Nephron (organoid): ENCODE measurements at regions not wholly inside any gene's neighbourhood (a gene's known extent, or its start where the extent isn't known, plus 50 kb on each side); places are given as distances from the start of the nearest gene placed in this dataset.

Source experiments
- H3K27ac Mint-ChIP-seq, 3 experiments: 2 replicates each; pipeline ENCODE4 v1.8.0; 2020; ENCODE audit warnings: mixed read lengths in 3 of 3, mild to moderate bottlenecking in 2 of 3, moderate library complexity in 1 of 3
- H3K27me3 Mint-ChIP-seq: 2 replicates; pipeline ENCODE4 v1.8.0; 2021; ENCODE audit warnings: low read depth, mild to moderate bottlenecking, moderate library complexity, mixed read lengths
- H3K36me3 Mint-ChIP-seq: 2 replicates; pipeline ENCODE4 v1.8.0; 2020; ENCODE audit warnings: low read depth, mixed read lengths
- H3K4me1 Mint-ChIP-seq: 2 replicates; pipeline ENCODE4 v1.8.0; 2020; ENCODE audit warnings: mixed read lengths
- H3K4me3 Mint-ChIP-seq, 3 experiments: 2 replicates each; pipeline ENCODE4 v1.8.0; 2020; ENCODE audit warnings: mild to moderate bottlenecking in 3 of 3, mixed read lengths in 3 of 3, moderate library complexity in 2 of 3
- H3K9me3 Mint-ChIP-seq: 2 replicates; pipeline ENCODE4 v1.8.0; 2020; ENCODE audit warnings: mixed read lengths
- TF ChIP-seq, protein P1 (sequence below), 3 experiments: fragments of 200-600 bp; sonication (generic); IDR thresholded peaks; one replicate each; pipeline ENCODE4 v1.5.0; 2021; ENCODE audit warnings: antibody characterized with exemption in 3 of 3; ENCODE audit not compliant: unreplicated experiment in 3 of 3

DNA sequence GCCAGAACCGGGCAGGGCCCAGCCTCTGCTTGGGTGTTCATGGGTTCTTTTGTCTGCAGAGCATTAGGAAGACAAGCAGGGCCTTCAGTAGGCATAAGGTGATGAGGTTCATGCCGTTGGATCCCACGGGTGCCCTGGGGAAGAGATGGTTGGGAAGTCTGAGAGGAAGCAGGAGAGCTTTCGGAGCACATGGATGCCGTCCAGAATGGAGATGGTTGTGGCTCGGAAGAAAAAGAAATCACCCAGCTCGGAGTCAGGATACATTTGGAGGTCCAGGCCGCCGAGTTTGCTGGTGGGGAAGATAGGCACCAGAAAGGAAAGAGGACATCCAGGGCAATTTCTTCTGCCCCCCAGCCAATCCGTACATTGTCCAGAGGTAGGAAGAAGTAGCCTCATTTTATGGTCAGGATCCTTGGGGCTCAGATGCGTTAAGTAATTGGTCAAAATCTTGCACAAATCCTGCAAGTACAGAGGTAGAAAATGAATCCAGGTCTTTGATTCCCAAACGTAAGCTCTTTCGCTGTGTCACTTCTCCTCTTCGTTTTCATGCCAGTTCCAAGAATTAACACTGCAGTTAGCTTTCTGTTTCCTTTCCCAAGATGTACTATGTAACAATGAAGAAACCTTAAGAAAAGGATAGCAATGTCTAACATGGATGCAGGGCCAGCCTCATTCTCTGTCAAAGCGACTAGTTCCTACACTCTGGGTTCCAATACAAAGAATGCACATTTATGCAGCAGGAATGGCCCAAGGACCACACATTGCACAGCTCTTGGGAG, 147.8 kb upstream of the KLF6 start:
- TF ChIP-seq, protein P1, sequence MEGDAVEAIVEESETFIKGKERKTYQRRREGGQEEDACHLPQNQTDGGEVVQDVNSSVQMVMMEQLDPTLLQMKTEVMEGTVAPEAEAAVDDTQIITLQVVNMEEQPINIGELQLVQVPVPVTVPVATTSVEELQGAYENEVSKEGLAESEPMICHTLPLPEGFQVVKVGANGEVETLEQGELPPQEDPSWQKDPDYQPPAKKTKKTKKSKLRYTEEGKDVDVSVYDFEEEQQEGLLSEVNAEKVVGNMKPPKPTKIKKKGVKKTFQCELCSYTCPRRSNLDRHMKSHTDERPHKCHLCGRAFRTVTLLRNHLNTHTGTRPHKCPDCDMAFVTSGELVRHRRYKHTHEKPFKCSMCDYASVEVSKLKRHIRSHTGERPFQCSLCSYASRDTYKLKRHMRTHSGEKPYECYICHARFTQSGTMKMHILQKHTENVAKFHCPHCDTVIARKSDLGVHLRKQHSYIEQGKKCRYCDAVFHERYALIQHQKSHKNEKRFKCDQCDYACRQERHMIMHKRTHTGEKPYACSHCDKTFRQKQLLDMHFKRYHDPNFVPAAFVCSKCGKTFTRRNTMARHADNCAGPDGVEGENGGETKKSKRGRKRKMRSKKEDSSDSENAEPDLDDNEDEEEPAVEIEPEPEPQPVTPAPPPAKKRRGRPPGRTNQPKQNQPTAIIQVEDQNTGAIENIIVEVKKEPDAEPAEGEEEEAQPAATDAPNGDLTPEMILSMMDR (IDR thresholded peaks at IDR 0.05; ENCODE audit: unreplicated experiment in 3 of 3), result no peak
- Mint-ChIP-seq H3K27me3 (peaks cover 10% of the 10 kb centered on the region), H3K27ac (no peak overlapping the region), H3K36me3 (no peaks in the 10 kb centered on the region), H3K9me3 (no peaks in the 10 kb centered on the region), H3K4me3 (no peak overlapping the region), H3K4me1 (peaks cover 27% of the 10 kb centered on the region)

DNA sequence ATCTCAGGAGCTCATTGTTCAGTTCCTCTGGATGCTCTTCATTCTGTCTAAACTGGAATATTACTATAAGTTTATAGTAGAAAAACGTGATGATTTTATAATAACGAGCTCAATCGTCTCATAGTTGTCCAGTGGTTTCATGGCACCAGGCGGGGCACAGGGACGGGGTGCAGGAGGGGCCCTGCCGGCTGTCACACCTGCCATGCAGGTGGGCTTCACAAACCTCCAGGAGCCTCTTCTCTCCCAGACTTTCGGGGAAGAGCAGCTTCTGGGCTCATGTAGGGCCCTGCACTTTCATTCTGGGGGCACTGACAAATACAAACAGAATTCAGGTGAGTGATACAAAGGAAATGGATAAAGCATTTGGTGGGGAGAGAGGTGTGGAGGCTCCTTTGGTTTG, 146.9 kb upstream of the KLF6 start:
- no peak overlapping the region for H3K4me3 Mint-ChIP-seq
- H3K9me3 Mint-ChIP-seq, result no peaks in the 10 kb centered on the region
- H3K4me1 Mint-ChIP-seq, result peaks cover 21% of the 10 kb centered on the region
- no peaks in the 10 kb centered on the region for H3K36me3 Mint-ChIP-seq
- TF ChIP-seq, protein P1 (IDR thresholded peaks at IDR 0.05; ENCODE audit: unreplicated experiment in 3 of 3), result no peak
- H3K27me3 Mint-ChIP-seq, result peaks cover 6% of the 10 kb centered on the region
- peak overlapping the region in 2 of 3 experiments; percentile 15 to 26 for H3K27ac Mint-ChIP-seq

DNA sequence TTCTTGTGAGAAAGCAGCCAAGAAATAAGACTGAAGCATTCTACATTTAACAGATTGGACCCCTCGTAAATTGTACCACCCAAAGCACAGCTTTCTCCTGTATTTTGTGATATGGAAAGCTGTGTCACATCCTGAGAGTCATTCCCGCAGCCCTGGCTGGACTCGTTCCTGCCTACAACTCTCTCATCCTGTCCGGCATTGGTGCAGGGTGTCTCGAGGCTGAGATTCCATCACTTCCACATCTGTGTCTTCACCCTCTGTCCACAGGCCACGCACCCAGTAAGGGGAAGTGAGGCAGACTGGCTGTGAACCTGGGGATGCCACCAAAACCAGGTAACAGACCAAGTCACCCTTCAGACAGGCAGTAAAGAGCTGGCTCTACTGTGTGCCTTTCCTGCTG, 146.2 kb upstream of the KLF6 start:
- TF ChIP-seq, protein P1 (IDR thresholded peaks at IDR 0.05; ENCODE audit: unreplicated experiment in 3 of 3), result no peak
- H3K9me3 Mint-ChIP-seq, result no peaks in the 10 kb centered on the region
- peaks cover 18% of the 10 kb centered on the region for H3K4me1 Mint-ChIP-seq
- peaks cover 3% of the 10 kb centered on the region for H3K27me3 Mint-ChIP-seq
- H3K36me3 Mint-ChIP-seq, result no peaks in the 10 kb centered on the region
- H3K4me3 Mint-ChIP-seq, result no peak overlapping the region
- peak overlapping the region in 1 of 3 experiments; percentile 15 for H3K27ac Mint-ChIP-seq

DNA sequence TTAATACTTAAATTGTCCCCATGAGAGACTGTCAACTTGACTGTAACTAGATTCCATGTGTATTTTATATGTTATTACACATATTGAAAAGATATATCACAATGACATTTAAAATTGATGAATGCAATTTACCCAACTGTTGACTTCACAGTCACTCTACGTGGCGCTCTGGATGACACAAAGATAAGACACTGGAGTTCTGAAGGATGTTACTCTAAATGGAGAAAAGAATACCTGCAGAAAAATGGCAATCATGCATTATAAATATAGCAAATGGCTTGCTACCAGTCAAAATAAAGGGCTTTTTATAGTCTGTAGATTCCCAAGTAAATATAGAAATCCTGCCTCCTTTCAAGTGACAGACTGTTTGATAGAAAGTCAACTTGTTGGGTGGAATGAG, 143.6 kb upstream of the KLF6 start:
- Mint-ChIP-seq H3K36me3 (no peaks in the 10 kb centered on the region), H3K27ac (no peak overlapping the region), H3K27me3 (peaks cover 3% of the 10 kb centered on the region), H3K4me3 (no peak overlapping the region), H3K4me1 (peaks cover 4% of the 10 kb centered on the region), H3K9me3 (no peaks in the 10 kb centered on the region)
- TF ChIP-seq, protein P1 (IDR thresholded peaks at IDR 0.05; ENCODE audit: unreplicated experiment in 3 of 3), result no peak

DNA sequence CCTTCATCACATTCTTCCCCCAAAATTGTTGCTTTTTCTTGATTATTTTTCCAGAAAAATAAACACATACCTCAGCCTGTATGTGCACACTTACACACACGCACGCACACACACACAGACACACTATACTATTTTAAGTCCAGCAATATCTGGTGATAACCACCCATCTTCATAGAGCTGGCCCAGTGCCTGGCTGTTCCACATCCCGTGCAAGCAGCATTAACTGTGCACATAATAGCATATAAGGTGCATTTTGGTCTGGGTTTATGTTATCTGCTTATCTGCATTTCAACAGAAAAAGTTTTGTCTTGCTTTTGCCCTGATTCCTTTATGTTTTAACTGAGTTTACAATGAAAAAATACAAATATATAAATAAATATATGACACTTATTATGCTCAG, 143.1 kb upstream of the KLF6 start:
- Mint-ChIP-seq H3K9me3 (no peaks in the 10 kb centered on the region), H3K27ac (no peak overlapping the region), H3K36me3 (no peaks in the 10 kb centered on the region), H3K4me1 (peaks cover 4% of the 10 kb centered on the region), H3K4me3 (no peak overlapping the region), H3K27me3 (peaks cover 3% of the 10 kb centered on the region)
- TF ChIP-seq, protein P1 (IDR thresholded peaks at IDR 0.05; ENCODE audit: unreplicated experiment in 3 of 3), result no peak
